GM18507 (cell line): ENCODE measurements at regions not wholly inside any gene's neighbourhood (a gene's known extent, or its start where the extent isn't known, plus 50 kb on each side); places are given as distances from the start of the nearest gene placed in this dataset.
"Not testable (repeated sequence)": the region's sequence is repeated elsewhere in the genome, so short reads cannot be mapped to it uniquely, and the experiment has no call there.

Experiments
- DNase-seq: peaks from one replicate; pipeline ENCODE4 v3.0.0; 2011; ENCODE audit warnings: low read depth; ENCODE audit not compliant: insufficient read length; ENCODE audit errors: extremely low spot score
- FAIRE-seq: peaks from 2 replicates; lab custom pipeline; 2011; peaks lifted over from hg19 to GRCh38; lab: Jason Lieb, UNC

DNA sequence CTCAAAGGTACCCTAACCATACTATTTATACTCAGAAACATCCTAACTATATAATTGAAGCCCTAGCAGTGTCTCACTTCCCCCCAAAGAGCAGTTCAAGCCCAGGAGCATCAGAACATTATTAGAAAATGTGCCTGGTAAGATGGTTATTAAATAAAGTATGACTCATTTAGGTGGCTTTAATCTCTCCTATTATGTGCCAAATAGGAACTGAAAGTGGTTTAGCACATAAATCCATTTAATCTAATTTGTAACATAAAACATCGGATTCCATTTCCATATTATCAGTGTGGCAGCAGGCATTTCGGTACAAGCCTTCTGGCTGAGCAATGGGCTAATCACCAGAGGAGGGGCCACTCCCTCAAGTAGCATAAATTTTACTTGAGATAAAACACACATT, 395.2 kb upstream of the TMTC1 start:
- no peak for FAIRE-seq
- no peak for DNase-seq

DNA sequence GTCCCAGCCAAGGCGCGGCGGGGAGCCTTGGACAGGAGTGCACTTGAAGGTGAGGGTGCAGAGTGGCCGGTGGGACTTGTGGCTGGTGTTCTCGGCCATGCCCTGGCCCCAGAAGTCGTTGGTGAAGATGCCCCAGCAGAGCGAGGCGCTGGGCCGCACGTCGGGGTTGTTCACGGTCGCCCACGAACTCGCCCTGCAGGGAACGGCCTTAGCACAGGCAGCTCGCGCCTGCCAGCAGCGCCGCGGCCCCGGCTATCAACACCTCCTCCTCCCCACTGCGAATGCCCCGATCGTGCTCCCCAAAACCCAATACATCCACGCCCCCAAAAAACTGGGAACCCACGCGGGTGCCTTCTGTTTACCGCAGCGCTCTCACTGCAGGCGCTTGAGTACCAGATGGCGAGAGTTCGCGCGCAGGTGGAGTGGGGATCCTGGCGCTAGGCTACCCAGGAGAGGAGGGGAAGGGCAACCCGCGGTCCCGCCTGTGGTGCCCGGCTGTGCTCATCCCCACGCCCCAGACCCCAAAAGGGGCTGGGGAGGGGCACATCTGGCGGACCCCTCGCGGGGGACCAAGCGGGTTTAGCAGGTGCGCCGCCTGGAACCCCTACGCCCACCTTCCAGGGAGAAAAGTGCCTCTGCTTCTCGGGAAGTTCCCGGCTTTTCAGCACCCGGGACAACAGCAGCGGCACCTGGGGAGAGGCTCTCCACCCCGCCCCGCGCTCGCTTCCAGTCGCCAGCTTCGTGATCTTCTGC, 386.3 kb upstream of the TMTC1 start:
- no peak for FAIRE-seq
- no peak for DNase-seq

GRCh38 chr12:30166006-30166795, 382.5 kb upstream of the TMTC1 start:
- FAIRE-seq (no peak), DNase-seq (no peak)

GRCh38 chr12:30164382-30165318, 380.9 kb upstream of the TMTC1 start:
- FAIRE-seq = no peak
- DNase-seq = no peak

GRCh38 chr12:30156833-30157232, 373.1 kb upstream of the TMTC1 start:
- DNase-seq, FAIRE-seq: not testable (repeated sequence)

DNA sequence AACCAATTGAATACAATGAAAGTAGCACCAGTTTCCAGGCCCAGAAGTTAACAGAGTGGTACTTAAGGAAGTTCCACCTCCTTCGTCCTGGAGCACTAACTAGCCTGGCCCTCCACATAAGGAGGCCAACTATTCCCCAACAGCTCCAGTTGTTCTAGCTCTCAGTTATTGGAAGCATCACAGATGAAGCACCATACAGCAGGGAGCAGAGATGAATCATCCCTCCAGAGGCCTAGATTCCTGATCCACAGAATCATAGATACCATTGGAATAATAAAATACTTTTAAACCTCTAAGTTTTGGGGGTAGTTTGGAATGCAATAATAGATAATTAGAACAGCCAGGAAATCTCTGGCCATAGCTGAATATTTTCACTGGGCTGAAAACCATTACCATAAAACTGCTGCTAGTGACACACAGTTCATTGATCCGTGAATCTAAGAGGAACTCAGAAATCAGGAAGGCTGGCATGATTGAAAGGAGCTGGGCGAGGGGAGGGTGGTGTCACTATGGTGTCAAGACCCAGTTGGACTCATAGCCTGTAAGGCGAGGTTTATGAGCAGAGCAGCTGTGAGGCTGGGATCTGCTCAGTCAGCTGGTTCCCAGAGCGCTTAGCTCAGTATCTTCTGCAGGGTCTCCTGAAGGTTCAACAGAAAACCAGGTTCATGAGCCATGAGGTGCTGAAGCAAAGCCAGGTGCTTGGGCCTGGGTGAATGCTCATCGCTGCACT, 371.4 kb upstream of the TMTC1 start:
- no peak for DNase-seq
- FAIRE-seq = no peak

DNA sequence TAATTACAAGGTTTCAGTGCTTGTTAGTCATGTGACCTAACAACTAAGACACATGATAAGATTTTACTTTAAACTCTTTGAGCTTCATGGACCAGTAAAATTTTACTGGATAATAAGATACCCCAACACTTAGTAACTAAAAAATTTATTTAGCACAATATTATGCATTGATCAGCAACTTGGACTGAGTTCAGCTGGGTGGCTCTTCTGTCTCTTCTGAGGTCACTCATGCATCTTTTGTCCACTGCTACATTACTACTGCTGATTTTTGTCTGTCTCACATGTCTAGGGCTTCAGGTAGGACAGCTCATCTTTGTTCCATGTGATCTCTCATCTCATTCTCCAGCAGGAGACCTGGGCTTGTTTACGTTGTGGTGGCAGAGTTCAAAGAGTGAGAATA, 370.2 kb upstream of the TMTC1 start:
- DNase-seq (no peak), FAIRE-seq (no peak)

GRCh38 chr12:30152705-30153104, 369.0 kb upstream of the TMTC1 start:
- DNase-seq = no peak
- FAIRE-seq = no peak

DNA sequence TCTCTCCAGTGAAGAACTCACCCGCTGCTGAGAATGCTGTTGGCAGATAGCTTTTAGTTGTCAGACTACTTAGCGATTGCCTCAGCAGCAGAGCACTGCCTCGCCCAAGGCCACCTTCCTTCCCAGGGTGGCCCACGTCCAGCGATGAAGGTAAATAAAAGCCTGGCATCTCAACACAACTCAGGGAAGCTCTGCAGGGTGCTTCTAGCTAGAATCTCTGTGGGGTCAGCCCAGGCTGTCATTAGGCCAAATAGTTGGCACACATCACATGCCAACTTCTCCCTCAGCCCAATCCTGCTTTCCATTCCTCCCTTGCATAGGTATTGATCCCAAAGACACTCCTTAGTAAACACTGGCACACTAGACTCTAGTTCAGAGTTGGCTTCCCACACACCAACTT, 368.1 kb upstream of the TMTC1 start:
- no peak for FAIRE-seq

DNA sequence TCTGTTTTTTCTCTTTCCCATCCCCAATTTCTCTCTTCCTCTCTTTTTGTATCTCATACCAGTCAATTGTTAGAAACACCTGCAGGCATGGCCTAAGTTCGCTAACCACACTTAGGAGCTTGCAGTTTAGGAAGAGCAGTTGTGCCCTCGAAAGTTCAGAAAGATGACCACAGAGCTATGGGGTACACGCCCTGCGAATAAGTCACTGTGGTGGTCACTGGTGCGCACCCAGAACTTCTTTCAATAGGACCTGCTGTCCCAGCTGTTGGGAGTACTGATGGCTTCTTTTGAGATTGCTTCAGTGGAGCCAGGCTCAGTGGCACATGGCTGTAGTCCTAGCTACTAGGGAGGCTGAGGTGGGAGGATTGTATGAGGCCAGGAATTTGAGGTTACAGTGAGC, 362.8 kb upstream of the TMTC1 start:
- FAIRE-seq (no peak), DNase-seq (no peak)

More for the DNA sequence above, 368.1 kb upstream of the TMTC1 start:
- DNase-seq = no peak

GRCh38 chr12:30145684-30146032, 361.9 kb upstream of the TMTC1 start:
- DNase-seq (no peak), FAIRE-seq (no peak)

- no peak for DNase-seq
- FAIRE-seq = no peak
These were observed 361.3 kb upstream of the TMTC1 start for GRCh38 chr12:30144777-30145683.

GRCh38 chr12:30142301-30142700, 358.6 kb upstream of the TMTC1 start:
- no peak for DNase-seq
- FAIRE-seq = no peak

DNA sequence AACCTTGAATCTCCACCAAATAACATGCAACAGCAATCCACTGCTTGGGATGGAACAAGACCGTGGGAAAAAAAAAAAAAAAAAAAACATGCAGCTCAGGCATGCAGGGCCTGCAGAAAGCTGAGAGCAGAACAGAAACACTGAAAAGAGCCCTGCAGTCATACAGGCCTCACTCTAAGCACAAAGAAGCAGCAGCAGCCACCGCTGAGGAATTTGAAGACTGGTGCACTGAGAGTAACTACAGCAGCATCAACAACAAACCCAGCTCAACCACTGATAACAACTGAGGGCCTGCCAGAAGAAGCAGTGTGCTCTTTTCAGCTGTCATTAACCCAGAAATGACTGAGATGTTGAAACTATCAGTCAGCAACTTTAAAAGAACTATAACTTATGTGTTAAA, 354.7 kb upstream of the TMTC1 start:
- no peak for DNase-seq
- FAIRE-seq = no peak

GRCh38 chr12:30136696-30137095, 353.0 kb upstream of the TMTC1 start:
- DNase-seq (no peak), FAIRE-seq (no peak)

GRCh38 chr12:30135776-30136175, 352.0 kb upstream of the TMTC1 start:
- no peak for DNase-seq
- FAIRE-seq = no peak

GRCh38 chr12:30134229-30134628, 350.5 kb upstream of the TMTC1 start:
- DNase-seq (no peak), FAIRE-seq (no peak)

DNA sequence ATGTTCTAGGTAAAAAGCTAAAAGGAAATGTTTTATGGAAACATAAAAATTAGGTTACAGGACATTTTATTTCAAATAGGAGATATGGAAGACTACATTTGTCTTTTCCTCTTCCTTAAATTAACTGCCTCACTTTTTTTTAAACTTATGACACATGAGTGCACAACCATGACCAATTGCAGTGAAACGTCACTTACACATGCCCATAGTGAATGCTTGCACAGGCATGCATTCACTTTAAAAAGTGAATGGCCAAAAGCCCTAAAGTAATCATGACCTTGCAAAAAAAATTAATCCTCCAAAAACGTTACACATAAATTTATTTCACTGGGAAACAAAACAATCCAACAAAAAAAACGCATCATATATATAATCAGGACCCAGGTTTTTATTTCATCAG, 343.2 kb upstream of the TMTC1 start:
- no peak for FAIRE-seq
- no peak for DNase-seq
